OCI-LY3 (cell line): ENCODE measurements at regions not wholly inside any gene's neighbourhood (a gene's known extent, or its start where the extent isn't known, plus 50 kb on each side); places are given as distances from the start of the nearest gene placed in this dataset.
"Not testable (repeated sequence)": the region's sequence is repeated elsewhere in the genome, so short reads cannot be mapped to it uniquely, and the experiment has no call there.

Experiments used
- H2AFZ ChIP-seq: fragments of 200-600, 300-600 bp; shearing (Covaris generic); 2 replicates; pipeline ENCODE4 v1.6.0; 2014; ENCODE audit warnings: antibody characterized with exemption, low read depth, low read length
- H3K27ac ChIP-seq: fragments of 200-600, 300-600 bp; sonication (generic); 2 replicates; pipeline ENCODE4 v1.5.1; 2014; ENCODE audit warnings: mild to moderate bottlenecking, low read length, moderate library complexity, mixed read lengths
- H3K27me3 ChIP-seq: fragments of 200-600, 300-600 bp; sonication (generic); 2 replicates; pipeline ENCODE4 v1.6.1; 2014; ENCODE audit warnings: low read depth, low read length, mixed read lengths
- H3K36me3 ChIP-seq: fragments of 200-600, 300-600 bp; sonication (generic); replicated peaks from 2 replicates; pipeline ENCODE3; 2014; ENCODE audit warnings: low read depth, low read length, mixed read lengths
- H3K4me1 ChIP-seq: fragments of 300-600, 200-600 bp; sonication (generic); 2 replicates; pipeline ENCODE4 v1.6.1; 2014; ENCODE audit warnings: low read length, mixed read lengths
- H3K4me2 ChIP-seq: fragments of 200-600, 300-600 bp; sonication (generic); 2 replicates; pipeline ENCODE4 v1.6.1; 2014; ENCODE audit warnings: low read length, mixed read lengths
- H3K4me3 ChIP-seq: fragments of 300-600, 200-600 bp; sonication (generic); 2 replicates; pipeline ENCODE4 v1.5.1; 2014; ENCODE audit warnings: antibody characterized with exemption, mild to moderate bottlenecking, low read length, moderate library complexity
- H3K79me2 ChIP-seq: fragments of 300-600, 200-600 bp; shearing (Covaris generic); 2 replicates; pipeline ENCODE4 v1.6.1; 2014; ENCODE audit warnings: mild to moderate bottlenecking, low read length, mixed read lengths
- H3K9ac ChIP-seq: fragments of 300-600, 200-600 bp; shearing (Covaris generic); 2 replicates; pipeline ENCODE4 v1.6.0; 2014; ENCODE audit warnings: mild to moderate bottlenecking, low read length, moderate library complexity
- H3K9me3 ChIP-seq: fragments of 200-600, 300-600 bp; shearing (Covaris generic); 2 replicates; pipeline ENCODE4 v1.6.1; 2014; ENCODE audit warnings: low read length, mixed read lengths; ENCODE audit not compliant: insufficient read depth
- H4K20me1 ChIP-seq: fragments of 200-600, 300-600 bp; sonication (generic); 2 replicates; pipeline ENCODE4 v1.6.1; 2016; ENCODE audit warnings: low read length, mixed read lengths; ENCODE audit not compliant: insufficient read depth
- EZH2phosphoT487 ChIP-seq: fragments of 200-600 bp; shearing (Covaris generic); IDR thresholded peaks from 2 replicates; pipeline ENCODE4 v1.6.1; 2018; ENCODE audit warnings: antibody characterized with exemption, mixed run types, low read depth
- TF ChIP-seq, protein P1 (sequence below): fragments of 200-600, 300-600 bp; sonication (generic); IDR thresholded peaks from 2 replicates; pipeline ENCODE4 v1.5.1; 2014; ENCODE audit warnings: antibody characterized with exemption, low read length, low read depth

DNA sequence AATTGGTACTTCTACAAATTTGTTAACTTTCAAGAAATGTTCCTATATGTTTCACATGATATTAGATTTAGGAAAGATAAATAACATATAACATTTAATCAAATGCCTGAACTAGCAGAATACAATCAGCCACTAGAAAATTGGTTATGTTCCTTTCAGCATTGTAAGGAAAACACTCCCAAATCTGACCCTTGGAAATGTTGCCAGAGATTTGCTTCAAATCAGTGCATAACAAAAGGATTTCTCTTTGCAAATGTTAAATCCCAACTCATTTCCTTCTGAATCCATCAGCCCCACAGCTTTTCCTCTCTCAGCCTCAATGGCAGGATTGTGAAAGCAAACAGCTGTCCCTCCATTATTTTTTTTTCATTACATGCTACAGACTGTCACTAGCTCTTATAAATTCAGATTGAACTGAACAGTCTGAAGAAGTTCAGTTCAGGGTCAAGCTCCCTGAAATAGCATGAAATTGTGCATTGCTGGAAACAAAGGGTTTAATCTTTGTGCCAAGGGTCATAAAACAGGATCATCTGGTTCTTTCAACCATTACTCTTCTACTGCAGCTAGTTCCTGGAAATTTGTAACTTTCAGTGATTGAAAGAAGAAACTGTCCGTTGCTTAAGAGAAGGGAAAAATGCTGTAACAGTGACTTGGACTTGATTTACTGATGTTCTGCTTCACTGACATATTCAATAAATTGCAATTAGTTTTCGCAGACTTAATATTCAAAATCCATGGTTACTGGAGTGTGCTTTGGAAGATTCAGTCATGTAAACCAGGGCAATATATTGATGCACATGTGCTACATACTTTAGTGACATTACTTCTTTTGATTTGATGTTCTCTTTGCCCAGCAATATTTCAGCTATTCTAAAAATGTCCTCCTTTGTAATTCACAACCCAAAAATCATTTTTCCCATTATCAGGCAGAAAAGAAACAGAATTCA is 246.4 kb downstream of the RPL10L start:
- Histone ChIP-seq H3K9me3 (no peaks in the 10 kb centered on the region), H3K4me2 (no peak overlapping the region), H4K20me1 (no peaks in the 10 kb centered on the region), H3K79me2 (no peaks in the 10 kb centered on the region), H3K27me3 (no peaks in the 10 kb centered on the region), H3K4me3 (no peak overlapping the region), H3K36me3 (no peaks in the 10 kb centered on the region), H2AFZ (no peak overlapping the region), H3K27ac (no peak overlapping the region), H3K4me1 (no peaks in the 10 kb centered on the region), H3K9ac (no peak overlapping the region)
- TF ChIP-seq, protein P1, sequence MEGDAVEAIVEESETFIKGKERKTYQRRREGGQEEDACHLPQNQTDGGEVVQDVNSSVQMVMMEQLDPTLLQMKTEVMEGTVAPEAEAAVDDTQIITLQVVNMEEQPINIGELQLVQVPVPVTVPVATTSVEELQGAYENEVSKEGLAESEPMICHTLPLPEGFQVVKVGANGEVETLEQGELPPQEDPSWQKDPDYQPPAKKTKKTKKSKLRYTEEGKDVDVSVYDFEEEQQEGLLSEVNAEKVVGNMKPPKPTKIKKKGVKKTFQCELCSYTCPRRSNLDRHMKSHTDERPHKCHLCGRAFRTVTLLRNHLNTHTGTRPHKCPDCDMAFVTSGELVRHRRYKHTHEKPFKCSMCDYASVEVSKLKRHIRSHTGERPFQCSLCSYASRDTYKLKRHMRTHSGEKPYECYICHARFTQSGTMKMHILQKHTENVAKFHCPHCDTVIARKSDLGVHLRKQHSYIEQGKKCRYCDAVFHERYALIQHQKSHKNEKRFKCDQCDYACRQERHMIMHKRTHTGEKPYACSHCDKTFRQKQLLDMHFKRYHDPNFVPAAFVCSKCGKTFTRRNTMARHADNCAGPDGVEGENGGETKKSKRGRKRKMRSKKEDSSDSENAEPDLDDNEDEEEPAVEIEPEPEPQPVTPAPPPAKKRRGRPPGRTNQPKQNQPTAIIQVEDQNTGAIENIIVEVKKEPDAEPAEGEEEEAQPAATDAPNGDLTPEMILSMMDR: no peak
- TF ChIP-seq EZH2phosphoT487: no peak

DNA sequence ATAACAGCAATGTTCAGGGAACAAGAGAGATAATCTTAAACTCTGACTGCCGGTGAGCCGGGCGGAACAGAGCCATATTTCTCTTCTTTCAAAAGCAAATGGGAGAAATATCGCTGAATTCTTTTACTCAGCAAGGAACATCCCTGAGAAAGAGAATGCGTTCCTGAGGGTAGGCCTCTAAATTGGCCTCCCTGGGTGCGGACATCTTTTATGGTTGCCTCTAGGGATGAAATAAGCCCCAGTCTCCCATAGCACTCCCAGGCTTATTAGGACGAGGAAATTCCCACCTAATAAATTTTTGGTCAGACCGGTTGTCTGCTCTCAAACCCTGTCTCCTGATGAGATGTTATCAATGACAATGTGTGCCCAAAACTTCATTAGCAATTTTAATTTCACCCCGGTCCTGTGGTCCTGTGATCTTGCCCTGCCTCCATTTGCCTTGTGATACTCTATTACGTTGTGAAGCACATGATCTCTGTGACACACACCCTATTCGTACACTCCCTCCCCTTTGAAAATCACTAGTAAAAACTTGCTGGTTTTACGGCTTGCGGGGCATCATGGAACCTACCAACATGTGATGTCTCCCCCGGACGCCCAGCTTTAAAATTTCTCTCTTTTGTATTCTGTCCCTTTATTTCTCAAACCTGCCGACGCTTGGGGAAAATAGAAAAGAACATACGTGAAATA is 249.4 kb downstream of the RPL10L start:
- H3K4me2 ChIP-seq, H3K9me3 ChIP-seq, H3K79me2 ChIP-seq, H3K27ac ChIP-seq, H3K27me3 ChIP-seq, H3K36me3 ChIP-seq, H3K4me1 ChIP-seq, H3K4me3 ChIP-seq, H2AFZ ChIP-seq, H3K9ac ChIP-seq, H4K20me1 ChIP-seq: not testable (repeated sequence)

DNA sequence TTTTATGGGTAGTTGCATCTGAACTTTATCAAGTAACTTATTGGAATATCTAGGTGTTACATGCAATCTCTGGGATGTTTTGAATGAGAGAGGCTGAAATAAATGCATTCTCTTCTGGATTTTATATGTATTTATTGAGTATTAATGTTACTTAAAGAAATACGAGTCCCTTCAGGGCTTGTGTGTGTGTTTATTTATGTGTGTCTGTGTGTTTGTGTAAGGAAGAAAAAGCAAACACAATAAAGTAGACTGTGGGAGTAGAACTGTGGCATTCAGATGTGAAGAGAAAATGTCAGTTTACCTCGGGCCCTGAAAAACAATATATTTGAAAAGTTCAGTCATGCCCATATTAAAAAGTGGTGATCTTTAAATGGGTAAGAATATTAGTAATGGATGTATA is 250.5 kb downstream of the RPL10L start:
- no peak overlapping the region for H2AFZ ChIP-seq
- no peak overlapping the region for H3K4me3 ChIP-seq
- H3K36me3 ChIP-seq: no peaks in the 10 kb centered on the region
- H3K4me1 ChIP-seq: no peaks in the 10 kb centered on the region
- H3K79me2 ChIP-seq: no peaks in the 10 kb centered on the region
- H3K27me3 ChIP-seq: no peaks in the 10 kb centered on the region
- H3K27ac ChIP-seq: no peak overlapping the region
- no peak overlapping the region for H3K9ac ChIP-seq
- TF ChIP-seq EZH2phosphoT487: no peak
- TF ChIP-seq, protein P1: no peak
- H3K4me2 ChIP-seq: no peak overlapping the region
- H4K20me1 ChIP-seq: no peaks in the 10 kb centered on the region
- H3K9me3 ChIP-seq: no peaks in the 10 kb centered on the region

DNA sequence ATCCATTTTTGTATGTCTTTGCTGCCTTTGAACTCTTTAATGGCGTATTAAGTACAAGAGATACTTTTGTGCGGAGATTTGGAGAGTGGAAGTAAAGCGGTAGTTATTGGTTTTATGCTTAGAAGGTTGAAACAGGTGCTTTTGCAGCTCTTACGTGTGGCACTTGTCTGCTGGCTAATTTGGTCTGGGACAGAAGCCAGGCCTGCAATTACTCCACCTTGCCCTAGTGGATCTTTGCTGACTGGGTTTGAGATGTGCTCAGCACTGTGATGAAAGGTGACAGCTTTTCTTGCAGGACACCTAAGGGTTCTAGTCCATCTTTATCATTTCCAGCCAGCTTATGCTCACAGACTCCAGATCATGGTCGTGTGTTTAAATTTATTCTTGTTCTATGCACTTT is 252.5 kb downstream of the RPL10L start:
- no peak overlapping the region for H2AFZ ChIP-seq
- TF ChIP-seq EZH2phosphoT487: no peak
- TF ChIP-seq, protein P1: no peak
- no peak overlapping the region for H3K4me3 ChIP-seq
- no peak overlapping the region for H3K9ac ChIP-seq
- H3K79me2 ChIP-seq: no peaks in the 10 kb centered on the region
- H3K27me3 ChIP-seq: no peaks in the 10 kb centered on the region
- H3K9me3 ChIP-seq: no peaks in the 10 kb centered on the region
- no peaks in the 10 kb centered on the region for H3K4me1 ChIP-seq
- H3K4me2 ChIP-seq: no peak overlapping the region
- no peaks in the 10 kb centered on the region for H3K36me3 ChIP-seq
- no peak overlapping the region for H3K27ac ChIP-seq
- H4K20me1 ChIP-seq: no peaks in the 10 kb centered on the region
